ENCODE measurements at regions not wholly inside any gene's neighbourhood (a gene's known extent, or its start where the extent isn't known, plus 50 kb on each side); places are given as distances from the start of the nearest gene placed in this dataset.

GRCh38 chr2:14872779-14873325 lies 240.3 kb downstream of the LRATD1 start:
- no peaks in the 10 kb centered on the region for H3K4me1 ChIP-seq
- TF ChIP-seq EP300 (IDR thresholded peaks at IDR 0.05) (no peak), POLR2AphosphoS5 (IDR thresholded peaks at IDR 0.05) (no peak), CTCF (IDR thresholded peaks at IDR 0.05) (no peak), POLR2A (IDR thresholded peaks at IDR 0.05; ENCODE audit: low read depth) (no peak)
- no peak overlapping the region for H3K27ac ChIP-seq (replicated peaks in 1 of 4)
- no peak overlapping the region for H3K4me3 ChIP-seq
- no peaks in the 10 kb centered on the region for H3K9me3 ChIP-seq
- no peaks in the 10 kb centered on the region for H3K27me3 ChIP-seq
- WGBS = 90% methylated on average over 17 of the region's 17 CpGs
- no peak for DNase-seq (ENCODE audit: extremely low spot score)
- H3K36me3 ChIP-seq = no peaks in the 10 kb centered on the region
- intact Hi-C loops (cut with DNase I) = no loop called here

GRCh38 chr2:14881651-14882327 lies 249.3 kb downstream of the LRATD1 start:
- H3K27ac ChIP-seq (replicated peaks in 1 of 4) = no peak overlapping the region
- H3K4me1 ChIP-seq = peaks cover 0 to 7% (median 0%) of the 10 kb centered on the region in 4 donors
- WGBS = 62% methylated on average over 3 of the region's 3 CpGs
- no peaks in the 10 kb centered on the region for H3K36me3 ChIP-seq
- no peak overlapping the region for H3K4me3 ChIP-seq
- no peaks in the 10 kb centered on the region for H3K27me3 ChIP-seq
- TF ChIP-seq EP300 (IDR thresholded peaks at IDR 0.05) (no peak), CTCF (IDR thresholded peaks at IDR 0.05) (no peak), POLR2AphosphoS5 (IDR thresholded peaks at IDR 0.05) (no peak), POLR2A (IDR thresholded peaks at IDR 0.05; ENCODE audit: low read depth) (no peak)
- no peaks in the 10 kb centered on the region for H3K9me3 ChIP-seq
- no peak for DNase-seq (ENCODE audit: extremely low spot score)
- intact Hi-C loops (cut with DNase I) = no loop called here

GRCh38 chr2:14884651-14885050 lies 252.1 kb downstream of the LRATD1 start:
- H3K27ac ChIP-seq (replicated peaks in 1 of 4) = no peak overlapping the region
- H3K9me3 ChIP-seq = no peaks in the 10 kb centered on the region
- DNase-seq (ENCODE audit: extremely low spot score) = no peak
- intact Hi-C loops (cut with DNase I) = no loop called here
- TF ChIP-seq POLR2AphosphoS5 (IDR thresholded peaks at IDR 0.05) (no peak), CTCF (IDR thresholded peaks at IDR 0.05) (no peak)
- peaks cover 0 to 7% (median 0%) of the 10 kb centered on the region in 4 donors for H3K4me1 ChIP-seq
- 93% methylated on average over 2 of the region's 2 CpGs for WGBS
- no peak overlapping the region for H3K4me3 ChIP-seq
- H3K36me3 ChIP-seq = no peaks in the 10 kb centered on the region
- H3K27me3 ChIP-seq = no peaks in the 10 kb centered on the region

- 69% methylated on average over 3 of the region's 3 CpGs for WGBS
- intact Hi-C loops (cut with DNase I) = no loop called here
- H3K27me3 ChIP-seq = no peaks in the 10 kb centered on the region
- peak; percentile 19 for DNase-seq (ENCODE audit: extremely low spot score)
- H3K4me1 ChIP-seq = no peaks in the 10 kb centered on the region
- no peak for TF ChIP-seq POLR2AphosphoS5 (IDR thresholded peaks at IDR 0.05)
- no peak for TF ChIP-seq EP300 (IDR thresholded peaks at IDR 0.05)
- TF ChIP-seq CTCF (IDR thresholded peaks at IDR 0.05) = no peak
- no peak for TF ChIP-seq POLR2A (IDR thresholded peaks at IDR 0.05; ENCODE audit: low read depth)
- H3K36me3 ChIP-seq = no peaks in the 10 kb centered on the region
- no peak overlapping the region for H3K27ac ChIP-seq (replicated peaks in 1 of 4)
- H3K9me3 ChIP-seq = peaks cover 0 to 4% (median 0%) of the 10 kb centered on the region in 4 donors
- no peak overlapping the region for H3K4me3 ChIP-seq
These were observed 259.0 kb downstream of the LRATD1 start for GRCh38 chr2:14891546-14891945.
